Hepatocyte (in vitro differentiated cells): ENCODE measurements at regions not wholly inside any gene's neighbourhood (a gene's known extent, or its start where the extent isn't known, plus 50 kb on each side); places are given as distances from the start of the nearest gene placed in this dataset.

ENCODE experiments used
- DNase-seq: peaks from one replicate; pipeline ENCODE4 v3.0.0-alpha.2; 2016; ENCODE audit warnings: low spot score
- H2AFZ ChIP-seq: fragments of 200-600 bp; sonication (generic); 2 replicates; pipeline ENCODE4 v1.6.0; 2016; ENCODE audit warnings: antibody characterized with exemption, mild to moderate bottlenecking
- H3K27ac ChIP-seq: fragments of 200-600 bp; sonication (generic); 2 replicates; pipeline ENCODE4 v1.5.1; 2016; ENCODE audit warnings: mild to moderate bottlenecking
- H3K27me3 ChIP-seq: fragments of 200-600 bp; sonication (generic); 2 replicates; pipeline ENCODE4 v1.6.1; 2016
- H3K36me3 ChIP-seq: fragments of 200-600 bp; sonication (generic); replicated peaks from 2 replicates; pipeline ENCODE4 v1.5.1; 2016; ENCODE audit warnings: low read depth; ENCODE audit not compliant: insufficient read depth
- H3K4me1 ChIP-seq: fragments of 200-600 bp; sonication (generic); 2 replicates; pipeline ENCODE4 v1.5.1; 2016; ENCODE audit warnings: mild to moderate bottlenecking, moderate library complexity; ENCODE audit not compliant: insufficient read depth
- H3K4me2 ChIP-seq: fragments of 200-600 bp; sonication (generic); 2 replicates; pipeline ENCODE4 v1.6.0; 2016
- H3K4me3 ChIP-seq: fragments of 200-600 bp; sonication (generic); 2 replicates; pipeline ENCODE4 v1.5.1; 2016; ENCODE audit warnings: mild to moderate bottlenecking
- H3K79me2 ChIP-seq: fragments of 200-600 bp; sonication (generic); 2 replicates; pipeline ENCODE4 v1.6.0; 2017; ENCODE audit warnings: mild to moderate bottlenecking
- H3K9me2 ChIP-seq: fragments of 200-600 bp; sonication (generic); replicated peaks from 2 replicates; pipeline ENCODE4 v1.6.0; 2017; ENCODE audit warnings: mild to moderate bottlenecking; ENCODE audit not compliant: insufficient read depth
- H3K9me3 ChIP-seq: fragments of 200-600 bp; sonication (generic); 2 replicates; pipeline ENCODE4 v1.5.1; 2016; ENCODE audit warnings: low read depth, mild to moderate bottlenecking
- H4K20me1 ChIP-seq: fragments of 200-600 bp; sonication (generic); 2 replicates; pipeline ENCODE4 v1.6.0; 2016; ENCODE audit warnings: mild to moderate bottlenecking; ENCODE audit not compliant: insufficient read depth, poor library complexity, severe bottlenecking
- CTCF ChIP-seq: fragments of 200-600 bp; sonication (generic); IDR thresholded peaks from 2 replicates; pipeline ENCODE4 v1.5.1; 2016; ENCODE audit warnings: antibody characterized with exemption, mild to moderate bottlenecking; ENCODE audit not compliant: poor library complexity
- EZH2 ChIP-seq: fragments of 200-600 bp; sonication (generic); IDR thresholded peaks from 2 replicates; pipeline ENCODE4 v1.6.1; 2016; ENCODE audit warnings: antibody characterized with exemption, mild to moderate bottlenecking, borderline replicate concordance
- EZH2phosphoT487 ChIP-seq: fragments of 200-600 bp; sonication (generic); IDR thresholded peaks from one replicate; pipeline ENCODE4 v1.6.1; 2018; ENCODE audit warnings: antibody characterized with exemption, mild to moderate bottlenecking, low read depth, moderate library complexity; ENCODE audit not compliant: unreplicated experiment, severe bottlenecking
- WGBS: methylation state at CpG from one replicate; pipeline ENCODE4 v1.1.6; 2016; ENCODE audit warnings: low lambda C conversion rate; ENCODE audit errors: missing lambda C conversion rate; 5-methylcytosine and 5-hydroxymethylcytosine counted together

GRCh38 chr9:17967731-17968130 is 388.9 kb downstream of the SH3GL2 start:
- Histone ChIP-seq H3K4me1 (no peaks in the 10 kb centered on the region), H3K4me2 (no peak overlapping the region), H2AFZ (no peak overlapping the region), H3K9me2 (no peaks in the 10 kb centered on the region), H3K36me3 (no peaks in the 10 kb centered on the region), H3K79me2 (no peaks in the 10 kb centered on the region), H3K27ac (no peak overlapping the region), H3K9me3 (no peaks in the 10 kb centered on the region), H4K20me1 (no peaks in the 10 kb centered on the region), H3K27me3 (no peaks in the 10 kb centered on the region), H3K4me3 (no peak overlapping the region)
- 67% methylated on average over 3 of the region's 3 CpGs for WGBS
- no peak for TF ChIP-seq EZH2phosphoT487
- no peak for TF ChIP-seq CTCF
- no peak for TF ChIP-seq EZH2
- no peak for DNase-seq

DNA sequence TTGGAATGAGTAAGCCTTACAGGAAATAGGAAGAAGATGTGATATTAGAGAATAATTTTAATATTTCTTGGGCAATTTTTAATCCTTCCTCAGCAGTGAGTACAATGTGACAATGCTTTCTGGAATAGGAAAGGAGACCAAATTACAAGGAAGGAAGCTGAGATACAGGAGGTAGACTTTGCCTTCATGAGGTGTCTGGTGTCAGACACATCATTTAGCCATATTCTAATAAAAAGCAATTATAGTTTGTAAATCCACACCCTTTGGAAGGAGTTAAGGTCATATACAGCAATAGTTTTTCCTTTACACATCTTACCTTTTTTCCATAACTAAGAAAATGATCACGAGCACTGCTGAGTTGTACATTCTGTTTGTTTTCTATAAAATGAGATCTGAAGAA is 390.4 kb downstream of the SH3GL2 start:
- Histone ChIP-seq H2AFZ (no peak overlapping the region), H3K27me3 (no peaks in the 10 kb centered on the region), H4K20me1 (no peaks in the 10 kb centered on the region), H3K4me2 (no peak overlapping the region), H3K9me3 (no peaks in the 10 kb centered on the region), H3K4me1 (no peaks in the 10 kb centered on the region), H3K36me3 (no peaks in the 10 kb centered on the region), H3K4me3 (no peak overlapping the region), H3K27ac (no peak overlapping the region), H3K9me2 (no peaks in the 10 kb centered on the region), H3K79me2 (no peaks in the 10 kb centered on the region)
- TF ChIP-seq CTCF (no peak), EZH2 (no peak), EZH2phosphoT487 (no peak)
- WGBS, result 49% methylated on average over 1 of the region's 1 CpG
- no peak for DNase-seq

- no peaks in the 10 kb centered on the region for H4K20me1 ChIP-seq
- no peaks in the 10 kb centered on the region for H3K4me1 ChIP-seq
- H3K9me3 ChIP-seq, result no peaks in the 10 kb centered on the region
- DNase-seq, result no peak
- no peak overlapping the region for H3K4me2 ChIP-seq
- no peak overlapping the region for H3K27ac ChIP-seq
- H3K36me3 ChIP-seq, result no peaks in the 10 kb centered on the region
- H2AFZ ChIP-seq, result no peak overlapping the region
- TF ChIP-seq EZH2phosphoT487, result no peak
- TF ChIP-seq CTCF, result no peak
- no peak for TF ChIP-seq EZH2
- H3K4me3 ChIP-seq, result no peak overlapping the region
- no peaks in the 10 kb centered on the region for H3K79me2 ChIP-seq
- no peaks in the 10 kb centered on the region for H3K27me3 ChIP-seq
- no peaks in the 10 kb centered on the region for H3K9me2 ChIP-seq
Measured at GRCh38 chr9:17970277-17970676, 391.4 kb downstream of the SH3GL2 start.

- no peak overlapping the region for H3K4me2 ChIP-seq
- TF ChIP-seq EZH2 (no peak), CTCF (no peak), EZH2phosphoT487 (no peak)
- no peak overlapping the region for H3K27ac ChIP-seq
- H3K27me3 ChIP-seq, result no peaks in the 10 kb centered on the region
- DNase-seq, result no peak
- H3K4me3 ChIP-seq, result no peak overlapping the region
- no peaks in the 10 kb centered on the region for H3K9me3 ChIP-seq
- no peaks in the 10 kb centered on the region for H4K20me1 ChIP-seq
- no peaks in the 10 kb centered on the region for H3K9me2 ChIP-seq
- 92% methylated on average over 2 of the region's 2 CpGs for WGBS
- no peak overlapping the region for H2AFZ ChIP-seq
- no peaks in the 10 kb centered on the region for H3K4me1 ChIP-seq
- no peaks in the 10 kb centered on the region for H3K36me3 ChIP-seq
- H3K79me2 ChIP-seq, result no peaks in the 10 kb centered on the region
Measured at GRCh38 chr9:17978773-17979172, 399.9 kb downstream of the SH3GL2 start.
